Neural progenitor cell (in vitro differentiated cells): ENCODE measurements at regions not wholly inside any gene's neighbourhood (a gene's known extent, or its start where the extent isn't known, plus 50 kb on each side); places are given as distances from the start of the nearest gene placed in this dataset.

Experiments
- DNase-seq: peaks from one replicate; pipeline ENCODE4 v3.0.0-alpha.2; 2016; ENCODE audit warnings: low spot score
- H2AFZ ChIP-seq: fragments of 200-600 bp; sonication (generic); replicated peaks from 2 replicates; pipeline ENCODE4 v1.6.1; 2016; ENCODE audit warnings: antibody characterized with exemption
- H3F3A ChIP-seq: fragments of 200-600 bp; sonication (generic); 2 replicates; pipeline ENCODE4 v1.6.1; 2016; ENCODE audit warnings: antibody characterized with exemption, low read depth
- H3K27ac ChIP-seq: fragments of 200-600 bp; sonication (generic); 2 replicates; pipeline ENCODE4 v1.5.1; 2016; ENCODE audit warnings: mild to moderate bottlenecking
- H3K27me3 ChIP-seq: fragments of 200-600 bp; sonication (generic); 2 replicates; pipeline ENCODE4 v1.6.1; 2016; ENCODE audit warnings: mild to moderate bottlenecking, moderate library complexity
- H3K36me3 ChIP-seq: fragments of 200-600 bp; sonication (generic); 2 replicates; pipeline ENCODE4 v1.5.1; 2016
- H3K4me1 ChIP-seq: fragments of 200-600 bp; sonication (generic); 2 replicates; pipeline ENCODE4 v1.6.1; 2016; ENCODE audit warnings: mixed run types
- H3K4me2 ChIP-seq: fragments of 200-600 bp; sonication (generic); 2 replicates; pipeline ENCODE4 v1.6.1; 2016
- H3K4me3 ChIP-seq: fragments of 200-600 bp; sonication (generic); 2 replicates; pipeline ENCODE4 v1.5.1; 2016
- H3K79me2 ChIP-seq: fragments of 200-600 bp; sonication (generic); 2 replicates; pipeline ENCODE4 v1.6.1; 2016; ENCODE audit warnings: low read depth
- H3K9ac ChIP-seq: fragments of 200-600 bp; sonication (generic); 2 replicates; pipeline ENCODE4 v1.6.1; 2016
- H3K9me3 ChIP-seq: fragments of 200-600 bp; sonication (generic); 2 replicates; pipeline ENCODE4 v1.5.1; 2016; ENCODE audit warnings: low read depth
- H4K20me1 ChIP-seq: fragments of 200-600 bp; sonication (generic); 2 replicates; pipeline ENCODE4 v1.6.1; 2016; ENCODE audit warnings: low read depth
- H3K27ac Mint-ChIP-seq: 3 replicates; pipeline ENCODE4 v1.8.0; 2021; ENCODE audit warnings: mixed read lengths
- H3K27me3 Mint-ChIP-seq: 2 replicates; pipeline ENCODE4 v1.8.0; 2022; ENCODE audit warnings: low read depth, mild to moderate bottlenecking, inconsistent platforms, moderate library complexity, mixed read lengths; ENCODE audit not compliant: insufficient read depth
- H3K36me3 Mint-ChIP-seq: 3 replicates; pipeline ENCODE4 v1.8.0; 2021; ENCODE audit warnings: mixed read lengths
- H3K4me1 Mint-ChIP-seq: 3 replicates; pipeline ENCODE4 v1.8.0; 2021; ENCODE audit warnings: mixed read lengths
- H3K4me3 Mint-ChIP-seq: 3 replicates; pipeline ENCODE4 v1.8.0; 2021; ENCODE audit warnings: mild to moderate bottlenecking, moderate library complexity, mixed read lengths
- H3K9me3 Mint-ChIP-seq: 3 replicates; pipeline ENCODE4 v1.8.0; 2020; ENCODE audit warnings: mixed read lengths
- CTCF ChIP-seq: fragments of 200-600 bp; sonication (generic); IDR thresholded peaks from 2 replicates; pipeline ENCODE4 v1.5.1; 2017; ENCODE audit warnings: antibody characterized with exemption, mild to moderate bottlenecking
- EZH2 ChIP-seq: fragments of 200-600 bp; sonication (generic); IDR thresholded peaks from 2 replicates; pipeline ENCODE4 v1.6.1; 2017; ENCODE audit warnings: antibody characterized with exemption, mild to moderate bottlenecking, moderate library complexity
- EZH2phosphoT487 ChIP-seq: fragments of 200-600 bp; sonication (generic); IDR thresholded peaks from 2 replicates; pipeline ENCODE4 v1.6.1; 2017; ENCODE audit warnings: antibody characterized with exemption

DNA sequence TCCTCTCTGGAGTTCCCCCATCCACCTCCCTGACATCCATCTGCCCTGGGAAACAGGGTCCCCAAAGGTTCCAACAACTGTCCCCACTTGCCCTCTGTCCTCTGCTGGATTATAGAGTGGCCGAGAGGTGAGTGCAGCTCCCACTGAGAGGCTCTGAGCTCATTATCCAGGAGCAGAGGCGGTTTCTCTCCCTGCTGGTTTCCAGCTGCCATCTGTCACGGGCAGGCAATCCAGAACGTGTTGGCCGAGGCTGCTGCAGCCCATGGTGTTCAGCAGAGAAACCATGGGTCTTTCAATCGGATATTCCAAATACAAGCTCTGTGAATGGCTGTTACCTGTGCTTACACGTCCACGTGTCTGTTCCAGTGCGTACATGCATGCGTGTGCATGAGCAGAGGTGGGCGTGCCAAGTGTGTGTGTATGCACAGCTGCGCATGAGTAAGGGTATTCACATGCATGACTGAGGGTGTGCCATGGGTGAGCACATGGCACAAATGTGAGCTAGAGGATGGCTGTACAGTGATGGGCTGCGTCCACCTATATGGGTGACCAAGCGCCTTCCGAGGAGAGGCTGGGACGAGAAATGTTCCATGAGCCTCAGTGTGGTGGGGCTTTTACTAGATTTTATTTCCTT, 183.7 kb upstream of the PMEPA1 start:
- Histone ChIP-seq H3K36me3 (no peaks in the 10 kb centered on the region), H4K20me1 (no peaks in the 10 kb centered on the region), H3K79me2 (no peaks in the 10 kb centered on the region), H2AFZ (no peak overlapping the region), H3K9me3 (no peaks in the 10 kb centered on the region), H3K27ac (no peak overlapping the region), H3F3A (no peaks in the 10 kb centered on the region), H3K4me2 (no peak overlapping the region), H3K27me3 (no peaks in the 10 kb centered on the region), H3K4me3 (no peak overlapping the region), H3K9ac (no peak overlapping the region), H3K4me1 (peaks cover 10% of the 10 kb centered on the region)
- no peaks in the 10 kb centered on the region for H3K36me3 Mint-ChIP-seq
- peaks cover 32% of the 10 kb centered on the region for H3K4me1 Mint-ChIP-seq
- peaks cover 10% of the 10 kb centered on the region for H3K27me3 Mint-ChIP-seq
- no peak overlapping the region for H3K27ac Mint-ChIP-seq
- H3K9me3 Mint-ChIP-seq: no peaks in the 10 kb centered on the region
- DNase-seq: peak; percentile 17
- TF ChIP-seq CTCF (no peak), EZH2 (no peak), EZH2phosphoT487 (no peak)
- H3K4me3 Mint-ChIP-seq: no peak overlapping the region

DNA sequence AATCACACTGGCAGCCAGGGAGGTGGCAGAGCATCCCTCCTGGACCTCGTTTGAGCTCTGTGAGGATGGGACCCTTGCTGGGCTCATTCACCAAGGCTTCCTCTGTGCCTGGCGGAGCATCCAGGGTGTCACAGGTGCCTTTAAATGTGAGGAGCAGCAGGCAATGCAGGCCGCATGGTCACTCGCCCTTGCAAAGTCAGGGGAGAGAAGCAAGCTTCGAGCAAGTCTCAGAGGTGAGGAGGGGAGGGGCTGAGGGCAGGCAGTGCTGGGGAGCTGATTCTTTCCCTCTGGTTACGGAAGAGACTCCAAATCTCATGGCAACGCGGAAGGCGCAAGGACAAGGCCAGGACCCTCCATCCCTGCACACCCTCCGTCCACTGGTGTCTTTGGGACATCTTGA, 182.7 kb upstream of the PMEPA1 start:
- Histone ChIP-seq H3F3A (no peaks in the 10 kb centered on the region), H3K9me3 (no peaks in the 10 kb centered on the region)
- no peak overlapping the region for H3K27ac Mint-ChIP-seq

DNA sequence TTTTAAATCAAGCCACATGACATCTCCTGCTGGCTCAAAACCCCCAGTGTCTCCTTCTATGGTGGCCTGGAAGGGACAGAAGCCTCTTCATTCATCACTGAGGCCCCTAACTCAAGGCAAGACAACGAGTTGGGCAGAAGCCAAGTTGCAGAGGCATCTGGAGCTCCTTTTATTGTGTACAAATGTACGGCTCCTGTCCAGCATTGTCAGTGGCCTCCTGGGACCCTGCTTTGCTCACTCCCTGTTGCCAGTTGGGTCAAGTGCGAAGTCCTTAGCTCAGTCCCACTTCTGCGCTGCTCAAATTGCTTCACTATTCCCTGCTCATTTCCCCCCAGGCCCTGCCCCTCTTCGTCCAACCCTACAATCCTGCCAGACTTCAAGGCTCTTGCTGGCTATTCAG, 181.2 kb upstream of the PMEPA1 start:
- TF ChIP-seq EZH2 (no peak), EZH2phosphoT487 (no peak), CTCF (no peak)
- H3K27me3 ChIP-seq: no peaks in the 10 kb centered on the region
- H3K4me1 ChIP-seq: peaks cover 10% of the 10 kb centered on the region
- Mint-ChIP-seq H3K4me3 (no peak overlapping the region), H3K27ac (no peak overlapping the region), H3K36me3 (no peaks in the 10 kb centered on the region), H3K27me3 (peaks cover 10% of the 10 kb centered on the region), H3K9me3 (peaks cover 10% of the 10 kb centered on the region), H3K4me1 (peaks cover 29% of the 10 kb centered on the region)
- H2AFZ ChIP-seq: no peak overlapping the region
- H3F3A ChIP-seq: no peaks in the 10 kb centered on the region
- no peak overlapping the region for H3K4me2 ChIP-seq
- no peaks in the 10 kb centered on the region for H3K9me3 ChIP-seq
- no peak overlapping the region for H3K27ac ChIP-seq
- no peak for DNase-seq
- no peak overlapping the region for H3K4me3 ChIP-seq
- H3K36me3 ChIP-seq: no peaks in the 10 kb centered on the region
- H3K79me2 ChIP-seq: no peaks in the 10 kb centered on the region
- H4K20me1 ChIP-seq: no peaks in the 10 kb centered on the region
- no peak overlapping the region for H3K9ac ChIP-seq

More for the DNA sequence above, 182.7 kb upstream of the PMEPA1 start:
- Mint-ChIP-seq H3K4me3 (no peak overlapping the region), H3K27me3 (peaks cover 10% of the 10 kb centered on the region), H3K9me3 (peaks cover 3% of the 10 kb centered on the region), H3K36me3 (no peaks in the 10 kb centered on the region), H3K4me1 (peaks cover 32% of the 10 kb centered on the region)
- H3K4me3 ChIP-seq: no peak overlapping the region
- no peaks in the 10 kb centered on the region for H3K27me3 ChIP-seq
- no peak overlapping the region for H3K9ac ChIP-seq
- H2AFZ ChIP-seq: no peak overlapping the region
- TF ChIP-seq EZH2 (no peak), CTCF (no peak), EZH2phosphoT487 (no peak)
- peaks cover 10% of the 10 kb centered on the region for H3K4me1 ChIP-seq
- no peak for DNase-seq
- no peaks in the 10 kb centered on the region for H3K36me3 ChIP-seq
- no peaks in the 10 kb centered on the region for H4K20me1 ChIP-seq
- H3K27ac ChIP-seq: no peak overlapping the region
- no peaks in the 10 kb centered on the region for H3K79me2 ChIP-seq
- H3K4me2 ChIP-seq: no peak overlapping the region
